ENCODE measurements at regions not wholly inside any gene's neighbourhood (a gene's known extent, or its start where the extent isn't known, plus 50 kb on each side); places are given as distances from the start of the nearest gene placed in this dataset.

- TF ChIP-seq EZH2 (IDR thresholded peaks at IDR 0.05; ENCODE audit: borderline replicate concordance, insufficient read depth, low read depth, low read length, poor library complexity, severe bottlenecking) (no peak), CTCF (IDR thresholded peaks at IDR 0.05) (no peak)
- Histone ChIP-seq H3K4me3 (ENCODE audit: control extremely low read depth in 1 of 5, extremely low read depth in 1 of 5, insufficient read depth in 1 of 5, low read depth in 2 of 5, low read length in 4 of 5) (no peak overlapping the region), H3K4me2 (replicated peaks; ENCODE audit: low read depth, low read length, poor library complexity, severe bottlenecking) (no peak overlapping the region), H3K27me3 (replicated peaks in 1 of 4; ENCODE audit: control extremely low read depth in 1 of 4, control insufficient read depth in 3 of 4, insufficient read depth in 4 of 4, low read length in 3 of 4) (no peaks in the 10 kb centered on the region), H3K36me3 (replicated peaks in 1 of 2; ENCODE audit: control extremely low read depth in 1 of 2, control insufficient read depth in 1 of 2, extremely low read depth in 1 of 2, insufficient read depth in 2 of 2, low read length in 1 of 2) (no peaks in the 10 kb centered on the region), H3K9ac (ENCODE audit: low read length) (no peak overlapping the region), H3K79me2 (ENCODE audit: control insufficient read depth, insufficient read depth, low read length) (no peaks in the 10 kb centered on the region), H4K20me1 (ENCODE audit: control insufficient read depth, insufficient read depth, low read length, poor library complexity, severe bottlenecking) (no peaks in the 10 kb centered on the region), H2AFZ (ENCODE audit: insufficient read depth, low read depth, low read length, poor library complexity, severe bottlenecking) (no peak overlapping the region), H3K9me3 (ENCODE audit: control extremely low read depth in 1 of 3, control insufficient read depth in 2 of 3, insufficient read depth in 1 of 3, low read length in 2 of 3) (peaks cover 0 to 29% (median 0%) of the 10 kb centered on the region in 3 donors), H3K4me1 (ENCODE audit: control insufficient read depth in 2 of 2, insufficient read depth in 2 of 2, low read length in 2 of 2) (no peaks in the 10 kb centered on the region), H3K27ac (ENCODE audit: low read length in 2 of 2) (no peak overlapping the region)
- no peaks in the 10 kb centered on the region for H3K4me1 Mint-ChIP-seq
- WGBS (ENCODE audit: insufficient coverage): 97% methylated on average over 25 of the region's 25 CpGs
- H3K9me3 Mint-ChIP-seq (ENCODE audit: insufficient read depth): no peaks in the 10 kb centered on the region
- H3K4me3 Mint-ChIP-seq: no peak overlapping the region
- intact Hi-C loops (cut with micrococcal nuclease): no loop called here
- ChIA-PET POLR2A (no interaction called here), CTCF (no interaction called here)
- DNase-seq: no peak
- H3K27me3 Mint-ChIP-seq: no peaks in the 10 kb centered on the region
- no peak for ATAC-seq (ENCODE audit: low read depth)
- no peak overlapping the region for H3K27ac Mint-ChIP-seq
Measured at GRCh38 chr7:156123362-156123761, 311.1 kb upstream of the SHH start.

GRCh38 chr7:156122752-156123354 lies 310.6 kb upstream of the SHH start:
- TF ChIP-seq CTCF (IDR thresholded peaks at IDR 0.05) (no peak), EZH2 (IDR thresholded peaks at IDR 0.05; ENCODE audit: borderline replicate concordance, insufficient read depth, low read depth, low read length, poor library complexity, severe bottlenecking) (no peak)
- Mint-ChIP-seq H3K4me1 (no peaks in the 10 kb centered on the region), H3K9me3 (ENCODE audit: insufficient read depth) (no peaks in the 10 kb centered on the region), H3K27me3 (no peaks in the 10 kb centered on the region), H3K27ac (no peak overlapping the region), H3K4me3 (no peak overlapping the region)
- CTCF ChIA-PET: no interaction called here
- Histone ChIP-seq H4K20me1 (ENCODE audit: control insufficient read depth, insufficient read depth, low read length, poor library complexity, severe bottlenecking) (no peaks in the 10 kb centered on the region), H3K4me3 (ENCODE audit: control extremely low read depth in 1 of 5, extremely low read depth in 1 of 5, insufficient read depth in 1 of 5, low read depth in 2 of 5, low read length in 4 of 5) (no peak overlapping the region), H3K36me3 (replicated peaks in 1 of 2; ENCODE audit: control extremely low read depth in 1 of 2, control insufficient read depth in 1 of 2, extremely low read depth in 1 of 2, insufficient read depth in 2 of 2, low read length in 1 of 2) (no peaks in the 10 kb centered on the region), H2AFZ (ENCODE audit: insufficient read depth, low read depth, low read length, poor library complexity, severe bottlenecking) (no peak overlapping the region), H3K9me3 (ENCODE audit: control extremely low read depth in 1 of 3, control insufficient read depth in 2 of 3, insufficient read depth in 1 of 3, low read length in 2 of 3) (peaks cover 0 to 29% (median 0%) of the 10 kb centered on the region in 3 donors), H3K4me1 (ENCODE audit: control insufficient read depth in 2 of 2, insufficient read depth in 2 of 2, low read length in 2 of 2) (no peaks in the 10 kb centered on the region), H3K27me3 (replicated peaks in 1 of 4; ENCODE audit: control extremely low read depth in 1 of 4, control insufficient read depth in 3 of 4, insufficient read depth in 4 of 4, low read length in 3 of 4) (no peaks in the 10 kb centered on the region), H3K4me2 (replicated peaks; ENCODE audit: low read depth, low read length, poor library complexity, severe bottlenecking) (no peak overlapping the region), H3K9ac (ENCODE audit: low read length) (no peak overlapping the region), H3K79me2 (ENCODE audit: control insufficient read depth, insufficient read depth, low read length) (no peaks in the 10 kb centered on the region), H3K27ac (ENCODE audit: low read length in 2 of 2) (no peak overlapping the region)
- no peak for ATAC-seq (ENCODE audit: low read depth)
- intact Hi-C loops (cut with micrococcal nuclease): no loop called here
- WGBS (ENCODE audit: insufficient coverage): 90% methylated on average over 23 of the region's 23 CpGs
- POLR2A ChIA-PET: no interaction called here
- no peak for DNase-seq

Measured in B cell (primary cell).